Neural cell (in vitro differentiated cells): ENCODE measurements at regions not wholly inside any gene's neighbourhood (a gene's known extent, or its start where the extent isn't known, plus 50 kb on each side); places are given as distances from the start of the nearest gene placed in this dataset.

Experiments
- CTCF ChIP-seq: fragments of 450-650 bp; IDR thresholded peaks from 2 replicates; pipeline ENCODE4 v1.5.1; 2014; ENCODE audit warnings: antibody characterized with exemption, mild to moderate bottlenecking, moderate library complexity; ENCODE audit not compliant: poor library complexity, severe bottlenecking
- EP300 ChIP-seq: fragments of 450-650 bp; conservative IDR thresholded peaks from 2 replicates; pipeline ENCODE4 v1.6.1; 2014; ENCODE audit warnings: antibody characterized with exemption, mild to moderate bottlenecking, moderate library complexity; ENCODE audit not compliant: poor library complexity, severe bottlenecking
- POLR2AphosphoS5 ChIP-seq: IDR thresholded peaks from 2 replicates; pipeline ENCODE4 v1.6.1; 2012
- RAD21 ChIP-seq: fragments of 450-650 bp; conservative IDR thresholded peaks from 2 replicates; pipeline ENCODE4 v1.6.1; 2014; ENCODE audit warnings: antibody characterized with exemption, mild to moderate bottlenecking, moderate library complexity
- REST ChIP-seq: IDR thresholded peaks from 2 replicates; pipeline ENCODE4 v1.6.1; 2012; ENCODE audit warnings: borderline replicate concordance

GRCh38 chr6:66664112-66664511 is 957.1 kb upstream of the EYS start:
- no peak for TF ChIP-seq CTCF
- TF ChIP-seq EP300 = no peak
- no peak for TF ChIP-seq REST
- no peak for TF ChIP-seq RAD21
- no peak for TF ChIP-seq POLR2AphosphoS5
